ENCODE measurements at regions not wholly inside any gene's neighbourhood (a gene's known extent, or its start where the extent isn't known, plus 50 kb on each side); places are given as distances from the start of the nearest gene placed in this dataset.
"Not testable (repeated sequence)": the region's sequence is repeated elsewhere in the genome, so short reads cannot be mapped to it uniquely, and the experiment has no call there.

GRCh38 chr10:90289037-90289436, 568.8 kb downstream of the HTR7 start:
- Histone ChIP-seq H3K9me3 (ENCODE audit: insufficient read depth, low read depth, low read length) (no peaks in the 10 kb centered on the region), H3K36me3 (ENCODE audit: insufficient read depth, low read length) (no peaks in the 10 kb centered on the region), H3K9ac (ENCODE audit: low read length) (no peak overlapping the region), H3K79me2 (ENCODE audit: insufficient read depth, low read length) (no peaks in the 10 kb centered on the region), H3K4me2 (ENCODE audit: low read length) (peak overlapping the region; percentile 3), H3K4me1 (ENCODE audit: insufficient read depth, low read length) (peaks cover 8% of the 10 kb centered on the region), H3K4me3 (ENCODE audit: insufficient read depth, low read depth, low read length) (no peak overlapping the region), H4K20me1 (ENCODE audit: insufficient read depth, low read length) (no peaks in the 10 kb centered on the region), H3K27me3 (ENCODE audit: insufficient read depth, low read length) (no peaks in the 10 kb centered on the region), H3K27ac (ENCODE audit: low read depth, low read length) (no peak overlapping the region), H2AFZ (ENCODE audit: low read depth, low read length) (peak overlapping the region; percentile 29)
- Mint-ChIP-seq H3K27me3 (ENCODE audit: low read depth, unreplicated experiment) (no peaks in the 10 kb centered on the region), H3K9me3 (ENCODE audit: unreplicated experiment) (no peaks in the 10 kb centered on the region), H3K36me3 (ENCODE audit: low read depth, unreplicated experiment) (no peaks in the 10 kb centered on the region), H3K4me1 (ENCODE audit: low read depth, unreplicated experiment) (peaks cover 6% of the 10 kb centered on the region), H3K4me3 (ENCODE audit: unreplicated experiment) (no peak overlapping the region), H3K27ac (ENCODE audit: unreplicated experiment) (no peak overlapping the region)
- DNase-seq (ENCODE audit: low read depth) (peak; percentile 51), FAIRE-seq (no peak)
- TF ChIP-seq CTCF (IDR thresholded peaks at IDR 0.05; ENCODE audit: insufficient read depth, low read depth, low read length) = no peak
- TF ChIP-seq EZH2 (IDR thresholded peaks at IDR 0.05; ENCODE audit: insufficient read depth, low read length) = no peak

GRCh38 chr10:90293616-90294015, 564.2 kb downstream of the HTR7 start:
- Mint-ChIP-seq H3K4me1 (ENCODE audit: low read depth, unreplicated experiment) (peaks cover 6% of the 10 kb centered on the region), H3K27ac (ENCODE audit: unreplicated experiment) (no peak overlapping the region), H3K36me3 (ENCODE audit: low read depth, unreplicated experiment) (peaks cover 4% of the 10 kb centered on the region), H3K9me3 (ENCODE audit: unreplicated experiment) (peaks cover 1% of the 10 kb centered on the region), H3K4me3 (ENCODE audit: unreplicated experiment) (no peak overlapping the region), H3K27me3 (ENCODE audit: low read depth, unreplicated experiment) (peaks cover 1% of the 10 kb centered on the region)
- no peak overlapping the region for H2AFZ ChIP-seq (ENCODE audit: low read depth, low read length)
- TF ChIP-seq CTCF (IDR thresholded peaks at IDR 0.05; ENCODE audit: insufficient read depth, low read depth, low read length) = no peak
- no peak for TF ChIP-seq EZH2 (IDR thresholded peaks at IDR 0.05; ENCODE audit: insufficient read depth, low read length)
- H3K9ac ChIP-seq (ENCODE audit: low read length) = no peak overlapping the region
- H3K27ac ChIP-seq (ENCODE audit: low read depth, low read length) = no peak overlapping the region
- FAIRE-seq = no peak
- H3K36me3 ChIP-seq (ENCODE audit: insufficient read depth, low read length) = no peaks in the 10 kb centered on the region
- no peaks in the 10 kb centered on the region for H3K27me3 ChIP-seq (ENCODE audit: insufficient read depth, low read length)
- H3K9me3 ChIP-seq (ENCODE audit: insufficient read depth, low read depth, low read length) = no peaks in the 10 kb centered on the region
- no peaks in the 10 kb centered on the region for H3K79me2 ChIP-seq (ENCODE audit: insufficient read depth, low read length)
- no peak overlapping the region for H3K4me3 ChIP-seq (ENCODE audit: insufficient read depth, low read depth, low read length)
- H4K20me1 ChIP-seq (ENCODE audit: insufficient read depth, low read length) = no peaks in the 10 kb centered on the region
- no peak for DNase-seq (ENCODE audit: low read depth)
- peaks cover 8% of the 10 kb centered on the region for H3K4me1 ChIP-seq (ENCODE audit: insufficient read depth, low read length)
- no peak overlapping the region for H3K4me2 ChIP-seq (ENCODE audit: low read length)

GRCh38 chr10:90294821-90295540, 562.9 kb downstream of the HTR7 start:
- not testable (repeated sequence) for H3K4me1 Mint-ChIP-seq (ENCODE audit: low read depth, unreplicated experiment); H3K4me2 ChIP-seq (ENCODE audit: low read length); H3K27ac ChIP-seq (ENCODE audit: low read depth, low read length); H3K9me3 ChIP-seq (ENCODE audit: insufficient read depth, low read depth, low read length); H3K27ac Mint-ChIP-seq (ENCODE audit: unreplicated experiment); H3K4me3 ChIP-seq (ENCODE audit: insufficient read depth, low read depth, low read length); DNase-seq (ENCODE audit: low read depth); H3K27me3 Mint-ChIP-seq (ENCODE audit: low read depth, unreplicated experiment); H3K4me3 Mint-ChIP-seq (ENCODE audit: unreplicated experiment); H3K79me2 ChIP-seq (ENCODE audit: insufficient read depth, low read length); H3K9me3 Mint-ChIP-seq (ENCODE audit: unreplicated experiment); FAIRE-seq; H3K4me1 ChIP-seq (ENCODE audit: insufficient read depth, low read length); H2AFZ ChIP-seq (ENCODE audit: low read depth, low read length); H3K36me3 ChIP-seq (ENCODE audit: insufficient read depth, low read length); H3K9ac ChIP-seq (ENCODE audit: low read length); H4K20me1 ChIP-seq (ENCODE audit: insufficient read depth, low read length); H3K36me3 Mint-ChIP-seq (ENCODE audit: low read depth, unreplicated experiment); H3K27me3 ChIP-seq (ENCODE audit: insufficient read depth, low read length)

- H4K20me1 ChIP-seq (ENCODE audit: insufficient read depth, low read length); H3K9me3 Mint-ChIP-seq (ENCODE audit: unreplicated experiment); H3K27me3 Mint-ChIP-seq (ENCODE audit: low read depth, unreplicated experiment); H3K4me2 ChIP-seq (ENCODE audit: low read length); H3K9me3 ChIP-seq (ENCODE audit: insufficient read depth, low read depth, low read length); H3K79me2 ChIP-seq (ENCODE audit: insufficient read depth, low read length); H3K27me3 ChIP-seq (ENCODE audit: insufficient read depth, low read length); H2AFZ ChIP-seq (ENCODE audit: low read depth, low read length); H3K27ac ChIP-seq (ENCODE audit: low read depth, low read length); DNase-seq (ENCODE audit: low read depth); H3K4me1 Mint-ChIP-seq (ENCODE audit: low read depth, unreplicated experiment); H3K36me3 ChIP-seq (ENCODE audit: insufficient read depth, low read length); H3K4me3 Mint-ChIP-seq (ENCODE audit: unreplicated experiment); H3K27ac Mint-ChIP-seq (ENCODE audit: unreplicated experiment); H3K4me3 ChIP-seq (ENCODE audit: insufficient read depth, low read depth, low read length); H3K36me3 Mint-ChIP-seq (ENCODE audit: low read depth, unreplicated experiment); H3K9ac ChIP-seq (ENCODE audit: low read length); FAIRE-seq: not testable (repeated sequence)
- H3K4me1 ChIP-seq (ENCODE audit: insufficient read depth, low read length) = peaks cover 12% of the 10 kb centered on the region
Observed at GRCh38 chr10:90302031-90302430, 555.8 kb downstream of the HTR7 start.
